ENCODE measurements at regions not wholly inside any gene's neighbourhood (a gene's known extent, or its start where the extent isn't known, plus 50 kb on each side); places are given as distances from the start of the nearest gene placed in this dataset.

DNA sequence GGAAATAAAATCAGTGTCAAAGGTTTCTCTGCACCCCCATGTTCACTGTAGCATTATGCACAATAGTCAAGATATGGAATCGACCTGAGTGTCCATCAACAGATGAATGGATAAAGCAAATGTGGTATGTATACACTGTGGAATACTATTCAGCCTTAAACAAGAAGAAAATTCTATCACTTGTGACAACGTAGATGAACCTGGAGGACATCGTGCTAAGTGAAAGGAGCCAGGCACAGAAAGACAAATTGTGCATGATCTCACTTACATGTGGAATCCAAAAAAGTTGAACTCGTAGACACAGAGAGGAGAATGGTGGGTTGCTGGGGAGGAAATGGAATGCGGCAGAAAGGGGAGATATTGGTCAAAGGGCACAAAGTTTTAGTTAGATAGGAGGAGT is 136.3 kb upstream of the ESR1 start:
- no peak for TF ChIP-seq CTCF (IDR thresholded peaks at IDR 0.05; ENCODE audit: borderline replicate concordance, insufficient read depth, low read depth, low read length)

DNA sequence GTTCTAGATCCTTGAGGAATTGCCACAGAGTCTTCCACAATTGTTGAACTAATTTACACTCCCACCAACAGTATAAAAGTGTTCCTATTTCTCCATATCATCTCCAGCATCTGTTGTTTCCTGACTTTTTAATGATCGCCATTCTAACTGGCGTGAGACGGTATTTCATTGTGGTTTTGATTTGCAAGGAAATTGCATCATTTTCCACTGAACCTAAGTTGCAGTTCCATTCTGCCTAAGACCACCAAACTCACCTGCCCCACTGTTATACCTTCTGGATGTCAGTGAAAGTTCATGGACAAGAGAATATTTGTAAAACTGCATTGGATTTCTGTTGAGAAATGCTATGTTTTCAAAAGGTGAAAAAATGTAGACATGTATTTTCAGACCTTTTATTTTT is 132.9 kb upstream of the ESR1 start:
- no peak overlapping the region for H3K4me3 ChIP-seq (ENCODE audit: low read depth, low read length)
- TF ChIP-seq CTCF (IDR thresholded peaks at IDR 0.05; ENCODE audit: borderline replicate concordance, insufficient read depth, low read depth, low read length), result no peak

More for the DNA sequence above, 136.3 kb upstream of the ESR1 start:
- H3K4me3 ChIP-seq (ENCODE audit: low read depth, low read length), result no peak overlapping the region

DNA sequence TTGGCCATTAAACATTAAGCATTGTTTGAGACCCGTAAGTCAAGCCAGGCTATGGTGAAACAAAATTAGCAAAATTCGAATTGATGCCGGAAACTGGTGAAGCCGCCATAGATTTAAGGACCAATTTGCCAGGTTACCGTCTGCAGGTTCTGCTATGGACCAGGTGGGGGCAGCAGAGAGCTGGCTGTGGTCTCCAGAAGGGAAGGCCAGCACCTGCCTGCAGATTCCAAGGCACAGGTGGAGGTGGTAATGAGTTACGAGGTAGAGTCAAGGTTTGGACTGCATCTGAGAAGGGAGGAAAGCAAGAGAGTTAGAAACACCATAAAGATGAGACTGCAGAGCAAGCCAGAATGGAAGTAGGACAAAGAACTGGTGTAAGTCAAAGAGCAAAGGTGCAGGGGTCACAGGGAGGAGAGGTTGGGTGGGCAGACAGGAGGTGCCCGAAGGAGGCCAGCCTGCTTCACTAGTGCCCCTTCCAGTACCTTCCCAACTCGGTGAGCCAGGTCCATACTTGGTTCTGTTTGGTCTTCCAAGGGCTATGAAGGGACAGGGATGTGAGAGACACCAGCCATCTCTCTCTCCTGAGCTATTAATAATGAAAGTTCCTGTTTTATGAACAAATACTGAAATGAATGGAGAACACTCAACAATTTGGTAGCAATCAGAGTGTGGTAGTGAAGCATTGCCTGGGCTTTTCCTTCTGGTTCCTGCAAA is 131.6 kb upstream of the ESR1 start:
- no peak overlapping the region for H3K4me3 ChIP-seq (ENCODE audit: low read depth, low read length)
- peak; percentile 91 for TF ChIP-seq CTCF (IDR thresholded peaks at IDR 0.05; ENCODE audit: borderline replicate concordance, insufficient read depth, low read depth, low read length)

DNA sequence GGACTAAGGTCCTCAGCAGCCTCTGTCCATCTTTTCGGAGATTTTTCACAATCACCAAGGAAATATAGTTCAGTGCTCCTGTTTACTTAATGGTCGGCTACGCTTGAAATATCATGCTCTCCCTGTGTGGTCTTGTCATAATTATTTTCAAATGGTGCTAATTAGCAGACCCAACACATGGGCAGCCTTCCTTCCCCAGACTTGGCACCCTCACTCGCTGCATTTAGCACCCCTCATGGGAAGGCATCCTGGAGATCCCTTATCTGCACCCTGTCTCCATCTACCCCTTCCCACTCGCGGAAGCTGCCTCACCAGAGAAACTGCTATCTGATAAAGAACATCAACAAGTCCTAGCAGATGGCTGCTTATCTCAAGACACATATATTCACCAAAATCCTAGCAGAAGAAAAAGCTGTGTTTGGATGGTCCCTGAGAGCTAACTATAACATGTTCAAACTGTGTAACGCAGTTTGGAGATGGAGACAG is 131.0 kb upstream of the ESR1 start:
- TF ChIP-seq CTCF (IDR thresholded peaks at IDR 0.05; ENCODE audit: borderline replicate concordance, insufficient read depth, low read depth, low read length), result no peak
- no peak overlapping the region for H3K4me3 ChIP-seq (ENCODE audit: low read depth, low read length)

DNA sequence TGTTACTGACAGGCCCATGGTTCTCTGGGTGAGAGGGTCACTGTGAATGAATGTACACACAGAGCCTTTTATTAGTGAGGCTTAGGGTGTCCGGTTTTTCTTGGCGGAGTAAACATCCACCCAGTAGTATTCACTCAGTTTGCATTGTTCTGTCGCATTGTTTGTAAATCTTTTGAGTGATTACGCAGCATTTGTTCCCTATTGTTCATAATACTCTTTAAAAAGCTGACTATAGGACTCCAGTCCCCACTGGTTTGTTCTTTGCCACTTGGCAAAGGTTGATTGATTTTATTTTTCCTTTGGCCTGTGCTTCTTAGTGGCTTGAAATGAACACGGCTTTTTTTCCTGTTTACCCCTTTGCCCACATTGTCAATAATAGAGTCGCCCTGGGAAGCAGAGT is 130.1 kb upstream of the ESR1 start:
- no peak for TF ChIP-seq CTCF (IDR thresholded peaks at IDR 0.05; ENCODE audit: borderline replicate concordance, insufficient read depth, low read depth, low read length)
- no peak overlapping the region for H3K4me3 ChIP-seq (ENCODE audit: low read depth, low read length)

DNA sequence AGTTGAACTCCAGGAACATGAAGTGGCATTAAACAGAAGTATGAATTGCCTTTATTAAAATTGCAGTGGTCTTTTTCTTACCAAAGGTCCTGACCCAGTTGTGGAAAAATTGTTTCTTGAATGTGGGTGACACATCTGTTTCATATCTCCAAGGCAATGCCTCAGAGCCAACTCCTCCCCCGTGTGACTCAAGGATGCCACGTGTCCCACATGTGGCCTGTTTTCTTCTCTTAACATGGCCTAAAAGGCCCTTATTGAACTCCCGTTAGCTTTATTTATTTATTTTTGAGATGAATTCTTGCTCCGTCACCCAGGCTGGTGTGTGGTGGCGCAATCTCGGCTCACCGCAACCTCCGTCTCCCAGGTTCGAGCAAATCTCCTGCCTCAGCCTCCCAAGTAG is 128.4 kb upstream of the ESR1 start:
- TF ChIP-seq CTCF (IDR thresholded peaks at IDR 0.05; ENCODE audit: borderline replicate concordance, insufficient read depth, low read depth, low read length), result no peak

DNA sequence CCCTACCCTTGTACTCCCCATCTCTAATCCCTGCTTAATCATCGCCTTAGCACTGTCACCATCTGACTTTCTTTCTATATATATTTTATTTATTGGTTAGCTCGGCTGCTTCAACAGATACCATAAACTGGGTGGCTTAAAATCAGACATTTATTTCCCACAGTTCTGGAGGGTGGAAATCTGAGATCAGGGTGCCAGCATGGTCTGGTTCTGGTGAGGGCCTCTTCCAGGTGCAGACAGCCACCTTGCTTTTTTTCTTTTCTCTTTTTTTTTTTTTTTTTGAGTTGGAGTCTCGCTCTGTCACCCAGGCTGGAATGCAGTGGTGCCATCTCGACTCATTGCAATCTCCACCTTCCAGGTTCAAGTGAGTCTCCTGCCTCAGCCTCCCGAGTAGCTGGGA is 127.5 kb upstream of the ESR1 start:
- H3K4me3 ChIP-seq (ENCODE audit: low read depth, low read length), result no peak overlapping the region
- no peak for TF ChIP-seq CTCF (IDR thresholded peaks at IDR 0.05; ENCODE audit: borderline replicate concordance, insufficient read depth, low read depth, low read length)

More for the DNA sequence above, 128.4 kb upstream of the ESR1 start:
- H3K4me3 ChIP-seq (ENCODE audit: low read depth, low read length), result no peak overlapping the region

Measured in GM12875 (cell line).